MM.1S (cell line): ENCODE measurements at regions not wholly inside any gene's neighbourhood (a gene's known extent, or its start where the extent isn't known, plus 50 kb on each side); places are given as distances from the start of the nearest gene placed in this dataset.

Experiments
- CTCF ChIP-seq: fragments of 300-600 bp; sonication (generic); IDR thresholded peaks from 2 replicates; pipeline ENCODE4 v1.5.1; 2016; ENCODE audit warnings: antibody characterized with exemption, low read length, mixed read lengths
- EZH2 ChIP-seq: fragments of 300-600 bp; sonication (generic); optimal IDR thresholded peaks from 2 replicates; pipeline ENCODE3; 2017; ENCODE audit warnings: low read depth, mild to moderate bottlenecking, antibody characterized with exemption, low read length, mixed read lengths

GRCh38 chr2:88857951-88858411, 166.5 kb downstream of the RPIA start:
- TF ChIP-seq CTCF (no peak), EZH2 (no peak)
